ENCODE measurements at regions not wholly inside any gene's neighbourhood (a gene's known extent, or its start where the extent isn't known, plus 50 kb on each side); places are given as distances from the start of the nearest gene placed in this dataset.

- TF ChIP-seq POLR2AphosphoS5 (IDR thresholded peaks at IDR 0.05; ENCODE audit: low read depth) (no peak), ETS1 (IDR thresholded peaks at IDR 0.05) (no peak), ZNF331 (CRISPR knock-in tag; IDR thresholded peaks at IDR 0.05; ENCODE audit: low read depth) (no peak), NANOG (IDR thresholded peaks at IDR 0.05; ENCODE audit: borderline replicate concordance) (no peak), REST (IDR thresholded peaks at IDR 0.05; ENCODE audit: unreplicated experiment) (no peak)
Measured at GRCh38 chr20:39376788-39377187, 414.6 kb downstream of the DHX35 start (continued).

DNA sequence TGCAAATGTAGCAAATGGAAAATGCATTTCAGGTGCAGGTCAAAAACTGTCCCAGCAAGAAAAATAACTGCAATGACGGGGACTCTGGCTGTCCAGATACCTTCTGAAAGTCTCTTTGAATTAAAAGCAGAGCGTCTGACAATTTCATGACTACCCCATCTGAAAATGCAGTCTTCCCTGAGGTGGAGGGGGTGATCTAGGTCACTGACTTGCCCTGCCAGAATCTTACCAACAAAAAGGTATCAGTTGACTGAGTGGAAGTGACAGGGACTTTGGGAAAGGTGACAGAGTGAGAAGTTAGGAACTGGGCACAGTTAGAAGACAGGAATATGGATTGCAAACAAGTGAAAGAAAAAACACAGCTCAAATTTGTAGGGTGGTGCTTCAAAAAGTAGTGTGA lies 402.2 kb downstream of the DHX35 start:
- no peak for ATAC-seq
- no peaks in the 10 kb centered on the region for H3K27me3 ChIP-seq (ENCODE audit: insufficient read depth)
- H4K20me1 ChIP-seq (replicated peaks; ENCODE audit: insufficient read depth) = no peaks in the 10 kb centered on the region
- H3K79me2 ChIP-seq (replicated peaks; ENCODE audit: insufficient read depth) = no peaks in the 10 kb centered on the region
- no peak for DNase-seq (ENCODE audit: low spot score)
- 0 out of 2 replicates have a peak, but pooled peaks cover 16% of the 10 kb centered on the region for H3K9me2 ChIP-seq (ENCODE audit: insufficient read depth)
- no peak overlapping the region for H2AFZ ChIP-seq
- Mint-ChIP-seq H3K9me3 (peaks cover 4% of the 10 kb centered on the region; the same call in 2 of the 3 replicates), H3K4me1 (no peaks in the 10 kb centered on the region), H3K27ac (no peak overlapping the region), H3K36me3 (ENCODE audit: low read depth) (no peaks in the 10 kb centered on the region), H3K4me3 (no peak overlapping the region), H3K27me3 (ENCODE audit: insufficient read depth, low read depth, poor library complexity) (peaks cover 3% of the 10 kb centered on the region)
- no peak overlapping the region for H3K4me2 ChIP-seq
- H3K36me3 ChIP-seq (ENCODE audit: insufficient read depth) = no peaks in the 10 kb centered on the region
- H3K4me3 ChIP-seq = no peak overlapping the region
- H3F3A ChIP-seq (replicated peaks; ENCODE audit: low read depth) = no peaks in the 10 kb centered on the region
- no peaks in the 10 kb centered on the region for H3K4me1 ChIP-seq (ENCODE audit: insufficient read depth)
- no peak overlapping the region for H3K27ac ChIP-seq (ENCODE audit: low read depth)
- TF ChIP-seq STAT1 (IDR thresholded peaks at IDR 0.05; ENCODE audit: unreplicated experiment) (no peak), REST (IDR thresholded peaks at IDR 0.05; ENCODE audit: unreplicated experiment) (no peak), CTCF (conservative IDR thresholded peaks at IDR 0.05; ENCODE audit: low read depth in 2 of 2) (no peak), EZH2 (IDR thresholded peaks at IDR 0.05; ENCODE audit: low read depth, unreplicated experiment) (no peak)
- TF ChIP-seq, protein P1, sequence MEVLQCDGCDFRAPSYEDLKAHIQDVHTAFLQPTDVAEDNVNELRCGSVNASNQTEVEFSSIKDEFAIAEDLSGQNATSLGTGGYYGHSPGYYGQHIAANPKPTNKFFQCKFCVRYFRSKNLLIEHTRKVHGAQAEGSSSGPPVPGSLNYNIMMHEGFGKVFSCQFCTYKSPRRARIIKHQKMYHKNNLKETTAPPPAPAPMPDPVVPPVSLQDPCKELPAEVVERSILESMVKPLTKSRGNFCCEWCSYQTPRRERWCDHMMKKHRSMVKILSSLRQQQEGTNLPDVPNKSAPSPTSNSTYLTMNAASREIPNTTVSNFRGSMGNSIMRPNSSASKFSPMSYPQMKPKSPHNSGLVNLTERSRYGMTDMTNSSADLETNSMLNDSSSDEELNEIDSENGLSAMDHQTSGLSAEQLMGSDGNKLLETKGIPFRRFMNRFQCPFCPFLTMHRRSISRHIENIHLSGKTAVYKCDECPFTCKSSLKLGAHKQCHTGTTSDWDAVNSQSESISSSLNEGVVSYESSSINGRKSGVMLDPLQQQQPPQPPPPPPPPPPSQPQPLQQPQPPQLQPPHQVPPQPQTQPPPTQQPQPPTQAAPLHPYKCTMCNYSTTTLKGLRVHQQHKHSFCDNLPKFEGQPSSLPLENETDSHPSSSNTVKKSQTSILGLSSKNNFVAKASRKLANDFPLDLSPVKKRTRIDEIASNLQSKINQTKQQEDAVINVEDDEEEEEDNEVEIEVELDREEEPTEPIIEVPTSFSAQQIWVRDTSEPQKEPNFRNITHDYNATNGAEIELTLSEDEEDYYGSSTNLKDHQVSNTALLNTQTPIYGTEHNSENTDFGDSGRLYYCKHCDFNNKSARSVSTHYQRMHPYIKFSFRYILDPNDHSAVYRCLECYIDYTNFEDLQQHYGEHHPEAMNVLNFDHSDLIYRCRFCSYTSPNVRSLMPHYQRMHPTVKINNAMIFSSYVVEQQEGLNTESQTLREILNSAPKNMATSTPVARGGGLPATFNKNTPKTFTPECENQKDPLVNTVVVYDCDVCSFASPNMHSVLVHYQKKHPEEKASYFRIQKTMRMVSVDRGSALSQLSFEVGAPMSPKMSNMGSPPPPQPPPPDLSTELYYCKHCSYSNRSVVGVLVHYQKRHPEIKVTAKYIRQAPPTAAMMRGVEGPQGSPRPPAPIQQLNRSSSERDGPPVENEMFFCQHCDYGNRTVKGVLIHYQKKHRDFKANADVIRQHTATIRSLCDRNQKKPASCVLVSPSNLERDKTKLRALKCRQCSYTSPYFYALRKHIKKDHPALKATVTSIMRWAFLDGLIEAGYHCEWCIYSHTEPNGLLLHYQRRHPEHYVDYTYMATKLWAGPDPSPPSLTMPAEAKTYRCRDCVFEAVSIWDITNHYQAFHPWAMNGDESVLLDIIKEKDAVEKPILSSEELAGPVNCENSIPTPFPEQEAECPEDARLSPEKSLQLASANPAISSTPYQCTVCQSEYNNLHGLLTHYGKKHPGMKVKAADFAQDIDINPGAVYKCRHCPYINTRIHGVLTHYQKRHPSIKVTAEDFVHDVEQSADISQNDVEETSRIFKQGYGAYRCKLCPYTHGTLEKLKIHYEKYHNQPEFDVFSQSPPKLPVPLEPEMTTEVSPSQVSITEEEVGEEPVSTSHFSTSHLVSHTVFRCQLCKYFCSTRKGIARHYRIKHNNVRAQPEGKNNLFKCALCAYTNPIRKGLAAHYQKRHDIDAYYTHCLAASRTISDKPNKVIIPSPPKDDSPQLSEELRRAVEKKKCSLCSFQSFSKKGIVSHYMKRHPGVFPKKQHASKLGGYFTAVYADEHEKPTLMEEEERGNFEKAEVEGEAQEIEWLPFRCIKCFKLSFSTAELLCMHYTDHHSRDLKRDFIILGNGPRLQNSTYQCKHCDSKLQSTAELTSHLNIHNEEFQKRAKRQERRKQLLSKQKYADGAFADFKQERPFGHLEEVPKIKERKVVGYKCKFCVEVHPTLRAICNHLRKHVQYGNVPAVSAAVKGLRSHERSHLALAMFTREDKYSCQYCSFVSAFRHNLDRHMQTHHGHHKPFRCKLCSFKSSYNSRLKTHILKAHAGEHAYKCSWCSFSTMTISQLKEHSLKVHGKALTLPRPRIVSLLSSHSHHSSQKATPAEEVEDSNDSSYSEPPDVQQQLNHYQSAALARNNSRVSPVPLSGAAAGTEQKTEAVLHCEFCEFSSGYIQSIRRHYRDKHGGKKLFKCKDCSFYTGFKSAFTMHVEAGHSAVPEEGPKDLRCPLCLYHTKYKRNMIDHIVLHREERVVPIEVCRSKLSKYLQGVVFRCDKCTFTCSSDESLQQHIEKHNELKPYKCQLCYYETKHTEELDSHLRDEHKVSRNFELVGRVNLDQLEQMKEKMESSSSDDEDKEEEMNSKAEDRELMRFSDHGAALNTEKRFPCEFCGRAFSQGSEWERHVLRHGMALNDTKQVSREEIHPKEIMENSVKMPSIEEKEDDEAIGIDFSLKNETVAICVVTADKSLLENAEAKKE (CRISPR knock-in tag; IDR thresholded peaks at IDR 0.05) = no peak
